Adrenal gland (tissue), 9 donors: ENCODE measurements at regions not wholly inside any gene's neighbourhood (a gene's known extent, or its start where the extent isn't known, plus 50 kb on each side); places are given as distances from the start of the nearest gene placed in this dataset.

Experiments
- DNase-seq, 7 donors: peaks; one replicate each; pipeline ENCODE4 v3.0.0-alpha.2; 2019 to 2020
- H3K27ac ChIP-seq, 5 donors: fragments of 200-600 bp; sonication (generic) in 4 of 5; 1 replicate in 3 of 5; 2 replicates in 2 of 5; pipeline versions ENCODE4 v1.5.1 to v1.8.0; 2016 to 2020; ENCODE audit warnings: mild to moderate bottlenecking in 1 of 5
- H3K27me3 ChIP-seq: fragments of 200-600 bp; 2 replicates; pipeline ENCODE4 v1.8.0; 2021
- H3K36me3 ChIP-seq, 2 donors: fragments of 200-600 bp; replicated peaks in 1 of 2; 1 replicate in 1 of 2; 2 replicates in 1 of 2; pipeline versions ENCODE4 v1.5.1 to v1.8.0; 2018 to 2022
- H3K4me1 ChIP-seq, 2 donors: fragments of 200-600 bp; replicated peaks in 1 of 2; 1 replicate in 1 of 2; 2 replicates in 1 of 2; pipeline versions ENCODE4 v1.5.1 to v1.8.0; 2018 to 2021
- H3K4me3 ChIP-seq, 4 donors: fragments of 200-600 bp; sonication (generic) in 3 of 4; one replicate each; pipeline ENCODE4 v1.5.1; 2016 to 2018
- H3K9me3 ChIP-seq, 3 donors: fragments of 200-600 bp; sonication (generic) in 1 of 3; replicated peaks in 1 of 3; 1 replicate in 2 of 3; 2 replicates in 1 of 3; pipeline versions ENCODE4 v1.5.1 to v1.8.0; 2016 to 2021
- POLR2A ChIP-seq, 2 donors: fragments of 450-650 bp; IDR thresholded peaks; one replicate each; pipeline ENCODE4 v1.6.1; 2017; ENCODE audit warnings: antibody characterized with exemption in 2 of 2, mild to moderate bottlenecking in 2 of 2, moderate library complexity in 1 of 2
- WGBS, 4 donors: extraction: QIAGEN DNeasy Blood & Tissue Kit in 2 of 4; methylation state at CpG; one replicate each; pipeline versions ENCODE4 v1.1.5 to v1.1.7; 2013 to 2017; 5-methylcytosine and 5-hydroxymethylcytosine counted together
- intact Hi-C, 2 donors: fragments of 100-400 bp; cut with DNase I; formaldehyde crosslinking; loops; one replicate each; pipeline versions ENCODE4 v1.14.1 to v1.15.0; 2022 to 2023
- TF ChIP-seq, protein P1 (sequence below), 6 experiments: fragments of 450-650 bp in 4 of 6; fragments of 200-600 bp in 2 of 6; sonication (generic) in 1 of 6; IDR thresholded peaks; 1 replicate in 5 of 6; 2 replicates in 1 of 6; pipeline versions ENCODE4 v1.5.1 to v1.8.0; 2016 to 2021; ENCODE audit warnings: antibody characterized with exemption in 6 of 6, mild to moderate bottlenecking in 2 of 6, moderate library complexity in 1 of 6
- donor health status: healthy with polysubstance abuse.
- donor health status: Bipolar disorder and iron deficiency.
- donor health status: DM: yes; HTN: yes; CAD: no.
- donor health status: DM: no; HTN: no; CAD: no.
- donor health status: DM: no; HTN: no; CAD: no.

DNA sequence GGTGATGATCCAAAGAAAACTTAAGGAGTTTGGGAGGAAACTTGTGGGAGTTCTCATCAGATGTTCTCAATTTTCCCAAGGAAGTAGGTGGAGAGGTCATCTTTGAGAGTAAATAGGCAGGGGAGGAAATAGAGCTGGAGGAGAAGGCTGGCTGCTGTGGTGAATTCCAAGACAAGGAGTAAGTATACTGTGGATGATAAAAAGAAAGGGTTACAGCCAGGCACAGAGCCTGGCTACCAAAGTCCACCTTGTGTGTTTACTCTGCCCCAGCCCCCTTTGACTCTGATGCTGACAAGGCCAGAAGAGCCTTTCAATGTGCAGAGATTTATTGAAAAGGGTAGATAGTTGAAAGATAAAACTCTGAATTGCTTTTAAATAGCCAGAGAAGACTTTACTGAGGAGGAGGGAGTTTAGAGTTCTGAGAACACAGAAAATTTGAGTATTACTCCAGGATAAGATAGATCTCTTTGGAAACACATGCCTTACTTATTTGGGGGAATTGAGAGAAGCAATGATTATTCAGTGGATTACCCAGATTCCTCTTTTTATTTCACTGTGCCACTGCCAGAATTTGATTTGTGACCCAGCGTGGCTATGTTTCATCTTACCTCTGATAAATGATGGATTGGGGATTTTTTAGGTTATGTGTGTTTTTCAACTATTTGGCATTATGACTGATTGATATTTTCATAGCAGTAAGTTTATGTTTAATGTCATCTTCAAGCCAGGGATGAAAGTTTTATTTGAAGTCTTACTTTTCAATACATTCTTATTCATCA lies 182.6 kb upstream of the JAG1 start:
- intact Hi-C loops = no loop called here
- no peaks in the 10 kb centered on the region for H3K27me3 ChIP-seq
- TF ChIP-seq POLR2A (IDR thresholded peaks at IDR 0.05) = no peak
- TF ChIP-seq, protein P1, sequence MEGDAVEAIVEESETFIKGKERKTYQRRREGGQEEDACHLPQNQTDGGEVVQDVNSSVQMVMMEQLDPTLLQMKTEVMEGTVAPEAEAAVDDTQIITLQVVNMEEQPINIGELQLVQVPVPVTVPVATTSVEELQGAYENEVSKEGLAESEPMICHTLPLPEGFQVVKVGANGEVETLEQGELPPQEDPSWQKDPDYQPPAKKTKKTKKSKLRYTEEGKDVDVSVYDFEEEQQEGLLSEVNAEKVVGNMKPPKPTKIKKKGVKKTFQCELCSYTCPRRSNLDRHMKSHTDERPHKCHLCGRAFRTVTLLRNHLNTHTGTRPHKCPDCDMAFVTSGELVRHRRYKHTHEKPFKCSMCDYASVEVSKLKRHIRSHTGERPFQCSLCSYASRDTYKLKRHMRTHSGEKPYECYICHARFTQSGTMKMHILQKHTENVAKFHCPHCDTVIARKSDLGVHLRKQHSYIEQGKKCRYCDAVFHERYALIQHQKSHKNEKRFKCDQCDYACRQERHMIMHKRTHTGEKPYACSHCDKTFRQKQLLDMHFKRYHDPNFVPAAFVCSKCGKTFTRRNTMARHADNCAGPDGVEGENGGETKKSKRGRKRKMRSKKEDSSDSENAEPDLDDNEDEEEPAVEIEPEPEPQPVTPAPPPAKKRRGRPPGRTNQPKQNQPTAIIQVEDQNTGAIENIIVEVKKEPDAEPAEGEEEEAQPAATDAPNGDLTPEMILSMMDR (IDR thresholded peaks at IDR 0.05) = no peak
- H3K9me3 ChIP-seq = no peaks in the 10 kb centered on the region
- WGBS, 4 donors = 46 to 60% (median 54%) methylated on average over 1 of the region's 1 CpG
- no peak overlapping the region for H3K4me3 ChIP-seq
- H3K36me3 ChIP-seq = no peaks in the 10 kb centered on the region
- no peaks in the 10 kb centered on the region for H3K4me1 ChIP-seq
- no peak for DNase-seq
- no peak overlapping the region for H3K27ac ChIP-seq

DNA sequence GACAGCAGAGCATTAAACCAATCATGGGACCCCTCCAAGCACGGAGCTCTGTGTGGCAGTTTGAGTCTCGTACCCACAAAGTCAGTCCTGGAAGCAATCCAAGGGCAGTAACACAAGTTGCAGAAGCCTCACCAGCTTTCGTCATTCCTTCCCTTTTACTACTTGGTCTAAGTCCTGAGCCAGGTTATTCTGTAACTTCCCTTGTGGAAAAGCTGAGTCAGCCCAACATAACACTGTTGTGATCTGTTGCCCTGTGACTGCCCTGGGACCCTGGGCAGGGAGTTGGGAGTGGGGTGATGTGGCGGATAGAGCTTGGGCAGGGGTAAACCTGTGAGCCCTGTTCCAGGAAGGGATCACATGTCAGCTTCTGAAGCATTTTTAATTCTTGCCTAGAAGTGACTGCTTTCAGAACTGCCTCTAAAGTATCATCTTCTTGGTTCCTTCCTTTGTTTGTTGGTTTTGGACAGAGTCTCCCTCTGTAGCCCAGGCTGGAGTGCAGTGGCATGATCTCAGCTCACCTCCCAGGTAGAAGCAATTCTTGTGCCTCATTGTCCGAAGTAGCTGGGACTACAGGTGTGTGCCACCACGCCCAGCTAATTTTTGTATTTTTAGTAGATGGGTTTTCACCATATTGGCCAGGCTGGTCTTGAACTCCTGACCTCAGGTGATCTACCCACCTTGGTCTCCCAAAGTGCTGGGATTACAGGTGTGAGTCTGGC lies 183.7 kb upstream of the JAG1 start:
- TF ChIP-seq POLR2A (IDR thresholded peaks at IDR 0.05) = no peak
- TF ChIP-seq, protein P1 (IDR thresholded peaks at IDR 0.05) = no peak
- intact Hi-C loops = no loop called here
- Histone ChIP-seq H3K4me1 (no peaks in the 10 kb centered on the region), H3K9me3 (no peaks in the 10 kb centered on the region), H3K4me3 (no peak overlapping the region), H3K36me3 (no peaks in the 10 kb centered on the region), H3K27ac (no peak overlapping the region), H3K27me3 (no peaks in the 10 kb centered on the region)
- WGBS, 4 donors = 57 to 68% (median 62%) methylated on average over 6 of the region's 6 CpGs
- peak in 6 of 7 donors; percentile 25 to 55 (median 38) for DNase-seq

DNA sequence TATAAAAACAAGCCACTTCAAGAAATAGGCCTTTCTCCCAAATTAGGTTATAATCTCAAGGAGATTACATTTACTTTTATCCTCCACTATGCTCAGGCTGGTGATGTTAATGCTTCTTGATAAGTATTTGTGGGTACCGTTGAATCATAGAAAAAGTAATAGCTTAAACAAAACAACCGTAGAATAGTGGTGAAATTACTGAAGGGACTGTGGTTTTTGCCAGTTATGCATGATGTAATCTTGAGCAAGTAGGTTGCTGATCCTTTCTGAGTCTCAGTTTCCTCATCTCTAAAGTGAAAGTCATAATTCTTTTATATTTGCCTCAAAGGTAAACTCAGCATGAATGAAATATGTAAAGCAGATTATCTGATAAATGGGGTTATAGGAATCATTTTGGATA lies 187.3 kb upstream of the JAG1 start:
- H3K9me3 ChIP-seq = no peaks in the 10 kb centered on the region
- peaks cover 0 to 6% of the 10 kb centered on the region in 2 donors for H3K4me1 ChIP-seq
- intact Hi-C loops = no loop called here
- no peak for DNase-seq
- no peaks in the 10 kb centered on the region for H3K27me3 ChIP-seq
- 76 to 88% (median 82%) methylated on average over 2 of the region's 2 CpGs for WGBS, 4 donors
- TF ChIP-seq, protein P1 (IDR thresholded peaks at IDR 0.05) = no peak
- H3K36me3 ChIP-seq = no peaks in the 10 kb centered on the region
- H3K4me3 ChIP-seq = no peak overlapping the region
- no peak overlapping the region for H3K27ac ChIP-seq

DNA sequence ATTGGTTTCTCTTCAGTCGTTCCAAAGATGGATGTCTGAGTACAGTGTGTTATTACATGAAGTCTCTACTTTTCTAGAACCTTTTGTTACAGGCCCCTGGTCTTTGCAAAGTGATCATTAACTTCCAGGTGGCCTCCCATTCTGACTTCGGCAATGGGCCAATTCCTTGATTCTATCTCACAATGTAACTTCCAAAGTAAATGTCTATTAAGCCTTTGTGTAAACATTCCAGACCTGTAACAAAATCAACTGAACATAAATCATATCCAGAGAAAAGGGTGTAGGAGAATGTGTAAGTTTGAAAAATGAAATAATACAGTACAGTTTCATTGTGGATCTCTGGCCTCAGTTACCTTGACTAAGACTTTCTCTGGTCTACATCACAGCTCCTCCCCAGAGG lies 187.8 kb upstream of the JAG1 start:
- Histone ChIP-seq H3K27ac (no peak overlapping the region), H3K27me3 (no peaks in the 10 kb centered on the region), H3K4me1 (peaks cover 0 to 6% of the 10 kb centered on the region in 2 donors), H3K36me3 (no peaks in the 10 kb centered on the region), H3K4me3 (no peak overlapping the region), H3K9me3 (no peaks in the 10 kb centered on the region)
- DNase-seq = no peak
- intact Hi-C loops = no loop called here
- WGBS, 4 donors = 52 to 76% (median 73%) methylated on average over 2 of the region's 2 CpGs
- no peak for TF ChIP-seq POLR2A (IDR thresholded peaks at IDR 0.05)
- TF ChIP-seq, protein P1 (IDR thresholded peaks at IDR 0.05) = no peak
